ENCODE measurements at regions not wholly inside any gene's neighbourhood (a gene's known extent, or its start where the extent isn't known, plus 50 kb on each side); places are given as distances from the start of the nearest gene placed in this dataset.

DNA sequence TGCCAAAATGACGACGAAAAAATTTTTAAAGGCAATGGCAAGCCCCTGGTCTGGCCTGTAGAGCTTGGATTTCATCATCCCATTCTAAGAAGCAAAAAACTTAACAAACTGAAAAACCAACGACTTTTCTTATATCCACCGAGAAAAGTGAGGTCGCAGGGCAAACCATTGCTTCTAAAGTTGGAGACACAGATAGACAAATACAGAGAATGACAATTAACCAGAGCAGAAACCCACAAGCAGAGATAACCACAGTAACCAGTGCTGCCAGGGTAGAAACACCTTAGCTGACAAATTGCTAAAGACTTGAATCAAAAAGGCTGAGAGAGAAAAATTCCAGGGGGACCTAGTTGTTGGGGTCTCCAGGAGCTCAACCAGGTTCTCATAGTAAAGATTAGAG, 386.5 kb upstream of the SGO1 start:
- CTCF ChIA-PET, result interaction anchor here (0.7 kb wide), 1 partner anchor 122 kb away, joined by 3 read pairs; no protein-coding TSS in a partner anchor
- SMC1A ChIA-PET (ENCODE audit: uncharacterized antibody, unreplicated experiment), result no interaction called here
- DNase-seq (ENCODE audit: low read depth, low spot score), result no peak
- WGBS (ENCODE audit: insufficient coverage, insufficient replicate concordance, low lambda C conversion rate, missing lambda C conversion rate), result 9% methylated on average over 5 of the region's 5 CpGs
- H4K20me1 ChIP-seq (ENCODE audit: control insufficient read depth, insufficient read depth), result no peaks in the 10 kb centered on the region
- H3K9ac ChIP-seq (ENCODE audit: control insufficient read depth, insufficient read depth, low read length), result no peak overlapping the region
- H3K9me3 ChIP-seq (replicated peaks; ENCODE audit: control insufficient read depth, insufficient read depth, low read length), result no peaks in the 10 kb centered on the region
- RAD21 ChIA-PET (ENCODE audit: unreplicated experiment), result no interaction called here
- no peak for FAIRE-seq
- in situ Hi-C loops (cut with MboI) (no loop called here), intact Hi-C loops (cut with micrococcal nuclease; ENCODE audit: unreplicated experiment) (no loop called here)
- H3K27ac ChIP-seq (ENCODE audit: control insufficient read depth, insufficient read depth), result no peak overlapping the region
- no peak overlapping the region for H3K4me3 ChIP-seq
- no peak for ATAC-seq
- H3K4me1 ChIP-seq (ENCODE audit: control insufficient read depth, insufficient read depth, low read length), result no peaks in the 10 kb centered on the region
- no peak overlapping the region for H2AFZ ChIP-seq (ENCODE audit: control insufficient read depth, low read depth, low read length)
- POLR2A ChIA-PET, result no interaction called here
- H3K27me3 ChIP-seq (replicated peaks in 1 of 2; ENCODE audit: control insufficient read depth in 2 of 2, insufficient read depth in 2 of 2, low read length in 1 of 2), result no peaks in the 10 kb centered on the region
- H3K36me3 ChIP-seq (ENCODE audit: control insufficient read depth in 2 of 2, insufficient read depth in 2 of 2, low read length in 1 of 2), result no peaks in the 10 kb centered on the region
- no peak overlapping the region for H3K4me2 ChIP-seq (ENCODE audit: control insufficient read depth, insufficient read depth)
- BruUV-seq (replicated peaks), result no TSS peak
- no peaks in the 10 kb centered on the region for H3K79me2 ChIP-seq (ENCODE audit: control insufficient read depth, insufficient read depth, low read length)
- no peak for TF ChIP-seq HCFC1 (IDR thresholded peaks at IDR 0.05; ENCODE audit: low read length)
- no peak for TF ChIP-seq NR2C2 (IDR thresholded peaks at IDR 0.05; ENCODE audit: borderline replicate concordance, control insufficient read depth, insufficient read length, low read depth)
- no peak for TF ChIP-seq SMARCA5 (IDR thresholded peaks at IDR 0.05)
- TF ChIP-seq TAF1 (IDR thresholded peaks at IDR 0.05; ENCODE audit: borderline replicate concordance, low read depth, low read length), result no peak
- no peak for TF ChIP-seq SUZ12 (IDR thresholded peaks at IDR 0.05; ENCODE audit: unreplicated experiment)
- TF ChIP-seq, protein P1, sequence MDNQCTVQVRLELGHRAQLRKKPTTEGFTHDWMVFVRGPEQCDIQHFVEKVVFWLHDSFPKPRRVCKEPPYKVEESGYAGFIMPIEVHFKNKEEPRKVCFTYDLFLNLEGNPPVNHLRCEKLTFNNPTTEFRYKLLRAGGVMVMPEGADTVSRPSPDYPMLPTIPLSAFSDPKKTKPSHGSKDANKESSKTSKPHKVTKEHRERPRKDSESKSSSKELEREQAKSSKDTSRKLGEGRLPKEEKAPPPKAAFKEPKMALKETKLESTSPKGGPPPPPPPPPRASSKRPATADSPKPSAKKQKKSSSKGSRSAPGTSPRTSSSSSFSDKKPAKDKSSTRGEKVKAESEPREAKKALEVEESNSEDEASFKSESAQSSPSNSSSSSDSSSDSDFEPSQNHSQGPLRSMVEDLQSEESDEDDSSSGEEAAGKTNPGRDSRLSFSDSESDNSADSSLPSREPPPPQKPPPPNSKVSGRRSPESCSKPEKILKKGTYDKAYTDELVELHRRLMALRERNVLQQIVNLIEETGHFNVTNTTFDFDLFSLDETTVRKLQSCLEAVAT (IDR thresholded peaks at IDR 0.05), result no peak
- TF ChIP-seq ZZZ3 (IDR thresholded peaks at IDR 0.05; ENCODE audit: control insufficient read depth, insufficient read length, low read depth), result no peak
- TF ChIP-seq RBBP5 (conservative IDR thresholded peaks at IDR 0.05), result no peak
- TF ChIP-seq CEBPB (IDR thresholded peaks at IDR 0.05; ENCODE audit: borderline replicate concordance in 1 of 2, low read depth in 2 of 2, low read length in 2 of 2), result no peak
- no peak for TF ChIP-seq SREBF1 (IDR thresholded peaks at IDR 0.05; ENCODE audit: low read length)
- TF ChIP-seq, protein P2, sequence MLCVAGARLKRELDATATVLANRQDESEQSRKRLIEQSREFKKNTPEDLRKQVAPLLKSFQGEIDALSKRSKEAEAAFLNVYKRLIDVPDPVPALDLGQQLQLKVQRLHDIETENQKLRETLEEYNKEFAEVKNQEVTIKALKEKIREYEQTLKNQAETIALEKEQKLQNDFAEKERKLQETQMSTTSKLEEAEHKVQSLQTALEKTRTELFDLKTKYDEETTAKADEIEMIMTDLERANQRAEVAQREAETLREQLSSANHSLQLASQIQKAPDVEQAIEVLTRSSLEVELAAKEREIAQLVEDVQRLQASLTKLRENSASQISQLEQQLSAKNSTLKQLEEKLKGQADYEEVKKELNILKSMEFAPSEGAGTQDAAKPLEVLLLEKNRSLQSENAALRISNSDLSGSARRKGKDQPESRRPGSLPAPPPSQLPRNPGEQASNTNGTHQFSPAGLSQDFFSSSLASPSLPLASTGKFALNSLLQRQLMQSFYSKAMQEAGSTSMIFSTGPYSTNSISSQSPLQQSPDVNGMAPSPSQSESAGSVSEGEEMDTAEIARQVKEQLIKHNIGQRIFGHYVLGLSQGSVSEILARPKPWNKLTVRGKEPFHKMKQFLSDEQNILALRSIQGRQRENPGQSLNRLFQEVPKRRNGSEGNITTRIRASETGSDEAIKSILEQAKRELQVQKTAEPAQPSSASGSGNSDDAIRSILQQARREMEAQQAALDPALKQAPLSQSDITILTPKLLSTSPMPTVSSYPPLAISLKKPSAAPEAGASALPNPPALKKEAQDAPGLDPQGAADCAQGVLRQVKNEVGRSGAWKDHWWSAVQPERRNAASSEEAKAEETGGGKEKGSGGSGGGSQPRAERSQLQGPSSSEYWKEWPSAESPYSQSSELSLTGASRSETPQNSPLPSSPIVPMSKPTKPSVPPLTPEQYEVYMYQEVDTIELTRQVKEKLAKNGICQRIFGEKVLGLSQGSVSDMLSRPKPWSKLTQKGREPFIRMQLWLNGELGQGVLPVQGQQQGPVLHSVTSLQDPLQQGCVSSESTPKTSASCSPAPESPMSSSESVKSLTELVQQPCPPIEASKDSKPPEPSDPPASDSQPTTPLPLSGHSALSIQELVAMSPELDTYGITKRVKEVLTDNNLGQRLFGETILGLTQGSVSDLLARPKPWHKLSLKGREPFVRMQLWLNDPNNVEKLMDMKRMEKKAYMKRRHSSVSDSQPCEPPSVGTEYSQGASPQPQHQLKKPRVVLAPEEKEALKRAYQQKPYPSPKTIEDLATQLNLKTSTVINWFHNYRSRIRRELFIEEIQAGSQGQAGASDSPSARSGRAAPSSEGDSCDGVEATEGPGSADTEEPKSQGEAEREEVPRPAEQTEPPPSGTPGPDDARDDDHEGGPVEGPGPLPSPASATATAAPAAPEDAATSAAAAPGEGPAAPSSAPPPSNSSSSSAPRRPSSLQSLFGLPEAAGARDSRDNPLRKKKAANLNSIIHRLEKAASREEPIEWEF (IDR thresholded peaks at IDR 0.05; ENCODE audit: insufficient replicate concordance, low read depth, low read length), result no peak
- TF ChIP-seq, protein P3, sequence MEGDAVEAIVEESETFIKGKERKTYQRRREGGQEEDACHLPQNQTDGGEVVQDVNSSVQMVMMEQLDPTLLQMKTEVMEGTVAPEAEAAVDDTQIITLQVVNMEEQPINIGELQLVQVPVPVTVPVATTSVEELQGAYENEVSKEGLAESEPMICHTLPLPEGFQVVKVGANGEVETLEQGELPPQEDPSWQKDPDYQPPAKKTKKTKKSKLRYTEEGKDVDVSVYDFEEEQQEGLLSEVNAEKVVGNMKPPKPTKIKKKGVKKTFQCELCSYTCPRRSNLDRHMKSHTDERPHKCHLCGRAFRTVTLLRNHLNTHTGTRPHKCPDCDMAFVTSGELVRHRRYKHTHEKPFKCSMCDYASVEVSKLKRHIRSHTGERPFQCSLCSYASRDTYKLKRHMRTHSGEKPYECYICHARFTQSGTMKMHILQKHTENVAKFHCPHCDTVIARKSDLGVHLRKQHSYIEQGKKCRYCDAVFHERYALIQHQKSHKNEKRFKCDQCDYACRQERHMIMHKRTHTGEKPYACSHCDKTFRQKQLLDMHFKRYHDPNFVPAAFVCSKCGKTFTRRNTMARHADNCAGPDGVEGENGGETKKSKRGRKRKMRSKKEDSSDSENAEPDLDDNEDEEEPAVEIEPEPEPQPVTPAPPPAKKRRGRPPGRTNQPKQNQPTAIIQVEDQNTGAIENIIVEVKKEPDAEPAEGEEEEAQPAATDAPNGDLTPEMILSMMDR (IDR thresholded peaks at IDR 0.05 in 2 of 3, conservative IDR thresholded peaks at IDR 0.05 in 1 of 3; ENCODE audit: control insufficient read depth in 2 of 3, extremely low read depth in 1 of 3, insufficient read depth in 1 of 3, low read depth in 3 of 3, low read length in 3 of 3), result no peak
- TF ChIP-seq, protein P4, sequence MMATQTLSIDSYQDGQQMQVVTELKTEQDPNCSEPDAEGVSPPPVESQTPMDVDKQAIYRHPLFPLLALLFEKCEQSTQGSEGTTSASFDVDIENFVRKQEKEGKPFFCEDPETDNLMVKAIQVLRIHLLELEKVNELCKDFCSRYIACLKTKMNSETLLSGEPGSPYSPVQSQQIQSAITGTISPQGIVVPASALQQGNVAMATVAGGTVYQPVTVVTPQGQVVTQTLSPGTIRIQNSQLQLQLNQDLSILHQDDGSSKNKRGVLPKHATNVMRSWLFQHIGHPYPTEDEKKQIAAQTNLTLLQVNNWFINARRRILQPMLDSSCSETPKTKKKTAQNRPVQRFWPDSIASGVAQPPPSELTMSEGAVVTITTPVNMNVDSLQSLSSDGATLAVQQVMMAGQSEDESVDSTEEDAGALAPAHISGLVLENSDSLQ (IDR thresholded peaks at IDR 0.05), result no peak
- TF ChIP-seq, protein P5, sequence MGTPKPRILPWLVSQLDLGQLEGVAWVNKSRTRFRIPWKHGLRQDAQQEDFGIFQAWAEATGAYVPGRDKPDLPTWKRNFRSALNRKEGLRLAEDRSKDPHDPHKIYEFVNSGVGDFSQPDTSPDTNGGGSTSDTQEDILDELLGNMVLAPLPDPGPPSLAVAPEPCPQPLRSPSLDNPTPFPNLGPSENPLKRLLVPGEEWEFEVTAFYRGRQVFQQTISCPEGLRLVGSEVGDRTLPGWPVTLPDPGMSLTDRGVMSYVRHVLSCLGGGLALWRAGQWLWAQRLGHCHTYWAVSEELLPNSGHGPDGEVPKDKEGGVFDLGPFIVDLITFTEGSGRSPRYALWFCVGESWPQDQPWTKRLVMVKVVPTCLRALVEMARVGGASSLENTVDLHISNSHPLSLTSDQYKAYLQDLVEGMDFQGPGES (IDR thresholded peaks at IDR 0.05), result no peak
